WERI-Rb-1 (cell line): ENCODE measurements at regions not wholly inside any gene's neighbourhood (a gene's known extent, or its start where the extent isn't known, plus 50 kb on each side); places are given as distances from the start of the nearest gene placed in this dataset.

Experiments used
- DNase-seq: peaks from one replicate; pipeline ENCODE4 v3.0.0-alpha.2; 2020
- H3K27ac ChIP-seq: fragments of 250-450 bp; sonication (Bioruptor Pico); 2 replicates; pipeline ENCODE4 v1.5.1; 2020; ENCODE audit warnings: mild to moderate bottlenecking, moderate library complexity
- H3K27me3 ChIP-seq: fragments of 250-450 bp; sonication (Bioruptor Pico); 2 replicates; pipeline ENCODE4 v1.5.1; 2021; ENCODE audit warnings: mild to moderate bottlenecking, low read depth, moderate library complexity; ENCODE audit not compliant: insufficient read depth, severe bottlenecking
- H3K36me3 ChIP-seq: fragments of 250-450 bp; sonication (Bioruptor Pico); 2 replicates; pipeline ENCODE4 v1.5.1; 2020; ENCODE audit warnings: mild to moderate bottlenecking, moderate library complexity
- H3K4me3 ChIP-seq: 2 replicates; pipeline ENCODE4 v1.5.1; 2011; ENCODE audit warnings: low read depth, mild to moderate bottlenecking, control low read depth, low read length
- H3K9me3 ChIP-seq: fragments of 250-450 bp; sonication (Bioruptor Pico); 2 replicates; pipeline ENCODE4 v1.5.1; 2021; ENCODE audit warnings: mild to moderate bottlenecking, moderate library complexity; ENCODE audit not compliant: severe bottlenecking
- TF ChIP-seq, protein P1 (sequence below): IDR thresholded peaks from 2 replicates; pipeline ENCODE4 v1.5.1; 2011; ENCODE audit warnings: low read depth, mild to moderate bottlenecking, control low read depth, inconsistent platforms, low read length

DNA sequence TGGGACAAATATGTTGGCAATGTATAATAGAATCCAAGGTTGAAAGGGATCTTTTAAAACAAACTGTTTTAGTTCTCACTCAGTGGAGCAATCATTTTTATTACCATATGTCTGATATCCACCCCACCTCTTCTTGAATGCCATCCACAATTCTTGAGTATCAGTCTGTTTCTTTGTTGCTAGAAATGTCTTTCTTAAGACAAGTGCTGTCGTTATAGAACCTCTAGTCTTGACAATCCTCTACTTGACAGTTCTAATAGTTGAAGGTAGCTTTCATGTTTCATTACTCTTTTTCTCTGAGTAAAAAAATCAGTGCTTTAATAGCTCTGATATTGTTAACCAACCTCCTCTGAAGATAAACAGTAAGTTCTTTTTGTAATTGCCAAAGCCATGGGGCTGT is 737.9 kb downstream of the MECOM start:
- TF ChIP-seq, protein P1, sequence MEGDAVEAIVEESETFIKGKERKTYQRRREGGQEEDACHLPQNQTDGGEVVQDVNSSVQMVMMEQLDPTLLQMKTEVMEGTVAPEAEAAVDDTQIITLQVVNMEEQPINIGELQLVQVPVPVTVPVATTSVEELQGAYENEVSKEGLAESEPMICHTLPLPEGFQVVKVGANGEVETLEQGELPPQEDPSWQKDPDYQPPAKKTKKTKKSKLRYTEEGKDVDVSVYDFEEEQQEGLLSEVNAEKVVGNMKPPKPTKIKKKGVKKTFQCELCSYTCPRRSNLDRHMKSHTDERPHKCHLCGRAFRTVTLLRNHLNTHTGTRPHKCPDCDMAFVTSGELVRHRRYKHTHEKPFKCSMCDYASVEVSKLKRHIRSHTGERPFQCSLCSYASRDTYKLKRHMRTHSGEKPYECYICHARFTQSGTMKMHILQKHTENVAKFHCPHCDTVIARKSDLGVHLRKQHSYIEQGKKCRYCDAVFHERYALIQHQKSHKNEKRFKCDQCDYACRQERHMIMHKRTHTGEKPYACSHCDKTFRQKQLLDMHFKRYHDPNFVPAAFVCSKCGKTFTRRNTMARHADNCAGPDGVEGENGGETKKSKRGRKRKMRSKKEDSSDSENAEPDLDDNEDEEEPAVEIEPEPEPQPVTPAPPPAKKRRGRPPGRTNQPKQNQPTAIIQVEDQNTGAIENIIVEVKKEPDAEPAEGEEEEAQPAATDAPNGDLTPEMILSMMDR: no peak
- no peak for DNase-seq
- H3K27me3 ChIP-seq: no peaks in the 10 kb centered on the region
- H3K27ac ChIP-seq: no peak overlapping the region
- no peaks in the 10 kb centered on the region for H3K36me3 ChIP-seq
- H3K4me3 ChIP-seq: no peak overlapping the region
- H3K9me3 ChIP-seq: no peaks in the 10 kb centered on the region

DNA sequence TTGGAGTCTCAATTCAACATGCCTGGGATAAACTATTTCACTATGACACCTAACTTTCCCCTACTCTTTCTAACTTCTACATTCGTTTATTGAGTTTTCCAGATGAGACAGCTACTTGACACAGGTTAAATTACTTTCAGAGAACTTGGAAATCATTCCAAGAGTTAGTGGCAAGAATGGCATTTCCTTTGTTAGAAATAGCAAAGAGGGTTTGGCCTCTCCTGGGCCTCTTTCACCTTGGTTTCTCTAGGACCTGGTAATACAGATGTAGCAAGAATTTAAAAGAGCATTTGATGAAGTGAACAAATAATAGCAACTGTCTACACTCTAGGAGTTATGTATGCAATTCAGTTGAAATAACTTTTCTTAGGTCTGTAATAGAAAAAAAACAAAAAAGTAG is 748.9 kb downstream of the MECOM start:
- TF ChIP-seq, protein P1: no peak
- no peak for DNase-seq
- H3K27ac ChIP-seq: no peak overlapping the region

DNA sequence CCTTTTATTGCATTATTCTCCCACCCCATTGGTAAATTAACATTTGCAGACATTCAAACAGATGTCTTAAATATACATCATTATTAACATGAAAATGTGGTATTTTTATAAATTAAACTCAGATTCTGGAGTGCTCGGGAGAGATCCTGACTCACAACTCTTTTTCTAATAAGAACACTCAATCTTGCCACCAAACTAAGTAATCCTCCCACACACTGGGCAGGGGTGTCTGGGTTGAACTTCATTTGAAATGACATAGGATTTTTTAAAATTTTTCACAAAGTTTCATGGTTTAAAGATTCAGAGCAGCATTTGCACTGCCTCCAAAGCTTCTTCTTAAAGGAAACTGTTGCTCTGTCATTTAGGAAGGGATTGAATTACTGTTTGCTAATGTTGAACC is 754.3 kb downstream of the MECOM start:
- no peak overlapping the region for H3K27ac ChIP-seq
- no peaks in the 10 kb centered on the region for H3K27me3 ChIP-seq
- H3K4me3 ChIP-seq: no peak overlapping the region
- no peaks in the 10 kb centered on the region for H3K36me3 ChIP-seq
- DNase-seq: no peak
- TF ChIP-seq, protein P1: no peak
- no peaks in the 10 kb centered on the region for H3K9me3 ChIP-seq

More for the DNA sequence above, 748.9 kb downstream of the MECOM start:
- no peaks in the 10 kb centered on the region for H3K27me3 ChIP-seq
- H3K9me3 ChIP-seq: no peaks in the 10 kb centered on the region
- no peaks in the 10 kb centered on the region for H3K36me3 ChIP-seq
- H3K4me3 ChIP-seq: no peak overlapping the region

GRCh38 chr3:168895419-168895818 is 768.1 kb downstream of the MECOM start:
- Histone ChIP-seq H3K9me3 (peaks cover 2% of the 10 kb centered on the region), H3K27me3 (no peaks in the 10 kb centered on the region), H3K4me3 (no peak overlapping the region), H3K27ac (no peak overlapping the region), H3K36me3 (no peaks in the 10 kb centered on the region)
- DNase-seq: no peak
- TF ChIP-seq, protein P1: no peak

DNA sequence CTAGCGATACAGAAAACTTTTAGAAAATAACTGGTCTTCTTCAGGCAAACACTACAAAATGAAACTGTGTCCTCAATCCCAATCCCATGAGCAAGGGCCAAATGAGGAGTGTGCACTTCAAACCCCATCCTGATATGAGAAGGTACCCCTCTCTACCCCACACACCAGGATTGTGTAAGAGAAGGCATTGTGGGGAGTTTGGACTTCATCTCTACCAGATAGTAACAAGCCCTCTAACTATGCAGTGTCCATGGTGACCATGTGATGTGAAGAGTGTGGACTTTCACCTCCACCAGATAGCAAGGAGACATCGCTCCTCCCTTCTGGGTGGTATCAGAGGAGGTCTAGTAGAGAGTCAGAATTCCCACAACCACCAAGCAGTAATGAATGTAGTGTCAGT is 769.3 kb downstream of the MECOM start:
- Histone ChIP-seq H3K27ac (no peak overlapping the region), H3K4me3 (no peak overlapping the region), H3K9me3 (peaks cover 2% of the 10 kb centered on the region), H3K27me3 (no peaks in the 10 kb centered on the region), H3K36me3 (no peaks in the 10 kb centered on the region)
- DNase-seq: no peak
- TF ChIP-seq, protein P1: no peak

GRCh38 chr3:168889666-168890065 is 773.8 kb downstream of the MECOM start:
- no peak for DNase-seq
- H3K4me3 ChIP-seq: no peak overlapping the region
- H3K36me3 ChIP-seq: no peaks in the 10 kb centered on the region
- no peaks in the 10 kb centered on the region for H3K27me3 ChIP-seq
- H3K27ac ChIP-seq: no peak overlapping the region
- TF ChIP-seq, protein P1: no peak; the same call in 1 of the 2 replicates
- no peaks in the 10 kb centered on the region for H3K9me3 ChIP-seq
